CD8-positive, alpha-beta memory T cell (primary cell): ENCODE measurements at regions not wholly inside any gene's neighbourhood (a gene's known extent, or its start where the extent isn't known, plus 50 kb on each side); places are given as distances from the start of the nearest gene placed in this dataset.

Experiments
- CTCF ChIA-PET: fragments of 350-600 bp; sonication (Branson Sonifier 250); formaldehyde crosslinking; loops from one replicate; lab custom pipeline; 2021; ENCODE audit warnings: antibody characterized with exemption; lab: Charles Lee
- POLR2A ChIA-PET: fragments of 350-600 bp; sonication (Branson Sonifier 250); formaldehyde crosslinking; loops from one replicate; lab custom pipeline; 2021; ENCODE audit warnings: antibody characterized with exemption; lab: Charles Lee
- DNase-seq, 5 donors: peaks; one replicate each; pipeline versions ENCODE4 v3.0.0 to v3.0.0-alpha.2; 2020 to 2022; ENCODE audit warnings: mixed read lengths in 1 of 5
- H3K27ac ChIP-seq: one replicate; pipeline ENCODE4 v1.7.0; 2013; ENCODE audit warnings: low read depth, mild to moderate bottlenecking, low read length, moderate library complexity
- H3K27me3 ChIP-seq: 2 replicates; pipeline ENCODE4 v1.7.0; 2013; ENCODE audit warnings: low read length, mild to moderate bottlenecking; ENCODE audit not compliant: insufficient read depth, poor library complexity, severe bottlenecking
- H3K36me3 ChIP-seq: 2 replicates; pipeline ENCODE4 v1.7.0; 2013; ENCODE audit warnings: mild to moderate bottlenecking, low read length, moderate library complexity; ENCODE audit not compliant: insufficient read depth
- H3K4me1 ChIP-seq: 2 replicates; pipeline ENCODE4 v1.7.0; 2013; ENCODE audit warnings: mild to moderate bottlenecking, low read length, moderate library complexity; ENCODE audit not compliant: insufficient read depth
- H3K4me3 ChIP-seq: 2 replicates; pipeline ENCODE4 v1.7.0; 2013; ENCODE audit warnings: mild to moderate bottlenecking, low read length
- H3K9me3 ChIP-seq: 2 replicates; pipeline ENCODE4 v1.7.0; 2013; ENCODE audit warnings: mild to moderate bottlenecking, low read length
- H3K27ac Mint-ChIP-seq, 8 donors: one replicate each; pipeline ENCODE4 v1.8.0; 2020 to 2021; ENCODE audit warnings: mixed read lengths in 8 of 8, mild to moderate bottlenecking in 6 of 8, inconsistent platforms in 3 of 8, moderate library complexity in 3 of 8
- H3K27me3 Mint-ChIP-seq, 2 donors: one replicate each; pipeline ENCODE4 v1.8.0; 2020 to 2021; ENCODE audit warnings: mixed read lengths in 2 of 2, mild to moderate bottlenecking in 1 of 2, moderate library complexity in 1 of 2
- H3K36me3 Mint-ChIP-seq, 3 donors: one replicate each; pipeline ENCODE4 v1.8.0; 2020 to 2021; ENCODE audit warnings: mixed read lengths in 3 of 3, inconsistent platforms in 1 of 3, mild to moderate bottlenecking in 1 of 3
- H3K4me1 Mint-ChIP-seq, 3 donors: one replicate each; pipeline ENCODE4 v1.8.0; 2020 to 2021; ENCODE audit warnings: mixed read lengths in 3 of 3, inconsistent platforms in 1 of 3, mild to moderate bottlenecking in 1 of 3
- H3K4me3 Mint-ChIP-seq, 7 donors: one replicate each; pipeline ENCODE4 v1.8.0; 2020 to 2021; ENCODE audit warnings: mixed read lengths in 7 of 7, mild to moderate bottlenecking in 6 of 7, moderate library complexity in 4 of 7, inconsistent platforms in 2 of 7
- H3K9me3 Mint-ChIP-seq, 5 donors: one replicate each; pipeline ENCODE4 v1.8.0; 2020 to 2022; ENCODE audit warnings: mixed read lengths in 5 of 5, mild to moderate bottlenecking in 3 of 5, moderate library complexity in 2 of 5, inconsistent platforms in 1 of 5

- H3K4me1 Mint-ChIP-seq: no peaks in the 10 kb centered on the region
- H3K36me3 Mint-ChIP-seq: no peaks in the 10 kb centered on the region
- Histone ChIP-seq H3K9me3 (no peaks in the 10 kb centered on the region), H3K4me1 (no peaks in the 10 kb centered on the region), H3K4me3 (no peak overlapping the region), H3K36me3 (no peaks in the 10 kb centered on the region), H3K27ac (no peak overlapping the region), H3K27me3 (no peaks in the 10 kb centered on the region)
- DNase-seq: no peak
- no peak overlapping the region for H3K27ac Mint-ChIP-seq
- no peak overlapping the region for H3K4me3 Mint-ChIP-seq
- POLR2A ChIA-PET: no interaction called here
- CTCF ChIA-PET: no interaction called here
- peaks cover 7 to 27% (median 9%) of the 10 kb centered on the region in 5 donors for H3K9me3 Mint-ChIP-seq
- H3K27me3 Mint-ChIP-seq: no peaks in the 10 kb centered on the region
These were observed 151.3 kb upstream of the PRKD1 start for GRCh38 chr14:30078811-30079402.

GRCh38 chr14:30082486-30082885 is 154.8 kb upstream of the PRKD1 start:
- H3K27ac ChIP-seq: no peak overlapping the region
- no peaks in the 10 kb centered on the region for H3K4me1 ChIP-seq
- Mint-ChIP-seq H3K36me3 (no peaks in the 10 kb centered on the region), H3K4me3 (no peak overlapping the region), H3K27me3 (no peaks in the 10 kb centered on the region), H3K4me1 (no peaks in the 10 kb centered on the region), H3K9me3 (peaks cover 2 to 29% (median 12%) of the 10 kb centered on the region in 5 donors), H3K27ac (no peak overlapping the region)
- H3K4me3 ChIP-seq: no peak overlapping the region
- ChIA-PET CTCF (no interaction called here), POLR2A (no interaction called here)
- no peaks in the 10 kb centered on the region for H3K36me3 ChIP-seq
- no peak for DNase-seq
- H3K27me3 ChIP-seq: no peaks in the 10 kb centered on the region
- no peaks in the 10 kb centered on the region for H3K9me3 ChIP-seq

- Histone ChIP-seq H3K4me1 (no peaks in the 10 kb centered on the region), H3K9me3 (no peaks in the 10 kb centered on the region), H3K4me3 (no peak overlapping the region), H3K27ac (no peak overlapping the region), H3K36me3 (no peaks in the 10 kb centered on the region), H3K27me3 (no peaks in the 10 kb centered on the region)
- ChIA-PET POLR2A (no interaction called here), CTCF (no interaction called here)
- no peak overlapping the region for H3K4me3 Mint-ChIP-seq
- DNase-seq: no peak
- H3K36me3 Mint-ChIP-seq: no peaks in the 10 kb centered on the region
- H3K4me1 Mint-ChIP-seq: no peaks in the 10 kb centered on the region
- H3K27ac Mint-ChIP-seq: no peak overlapping the region
- peaks cover 3 to 42% (median 12%) of the 10 kb centered on the region in 5 donors for H3K9me3 Mint-ChIP-seq
- H3K27me3 Mint-ChIP-seq: no peaks in the 10 kb centered on the region
These were observed 157.2 kb upstream of the PRKD1 start for GRCh38 chr14:30084811-30085210.

GRCh38 chr14:30085943-30086342 is 158.3 kb upstream of the PRKD1 start:
- Histone ChIP-seq H3K4me1 (no peaks in the 10 kb centered on the region), H3K4me3 (no peak overlapping the region), H3K36me3 (no peaks in the 10 kb centered on the region), H3K27me3 (no peaks in the 10 kb centered on the region), H3K9me3 (no peaks in the 10 kb centered on the region), H3K27ac (no peak overlapping the region)
- Mint-ChIP-seq H3K4me1 (no peaks in the 10 kb centered on the region), H3K36me3 (no peaks in the 10 kb centered on the region), H3K27ac (no peak overlapping the region), H3K4me3 (no peak overlapping the region), H3K9me3 (peaks cover 3 to 44% (median 15%) of the 10 kb centered on the region in 5 donors), H3K27me3 (no peaks in the 10 kb centered on the region)
- no peak for DNase-seq
- ChIA-PET POLR2A (no interaction called here), CTCF (no interaction called here)

GRCh38 chr14:30088620-30089019 is 161.0 kb upstream of the PRKD1 start:
- H3K27ac ChIP-seq: no peak overlapping the region
- H3K4me1 Mint-ChIP-seq: no peaks in the 10 kb centered on the region
- no peak overlapping the region for H3K4me3 Mint-ChIP-seq
- POLR2A ChIA-PET: no interaction called here
- H3K9me3 ChIP-seq: no peaks in the 10 kb centered on the region
- CTCF ChIA-PET: no interaction called here
- H3K27me3 Mint-ChIP-seq: no peaks in the 10 kb centered on the region
- H3K9me3 Mint-ChIP-seq: peaks cover 20 to 48% (median 22%) of the 10 kb centered on the region in 5 donors
- H3K4me1 ChIP-seq: no peaks in the 10 kb centered on the region
- H3K36me3 ChIP-seq: no peaks in the 10 kb centered on the region
- no peaks in the 10 kb centered on the region for H3K36me3 Mint-ChIP-seq
- no peak overlapping the region for H3K27ac Mint-ChIP-seq
- H3K27me3 ChIP-seq: no peaks in the 10 kb centered on the region
- no peak overlapping the region for H3K4me3 ChIP-seq
- no peak for DNase-seq

- H3K9me3 ChIP-seq: no peaks in the 10 kb centered on the region
These were observed 181.5 kb upstream of the PRKD1 start for GRCh38 chr14:30108975-30109700.

GRCh38 chr14:30114051-30114450 is 186.4 kb upstream of the PRKD1 start:
- Mint-ChIP-seq H3K27me3 (no peaks in the 10 kb centered on the region), H3K4me1 (no peaks in the 10 kb centered on the region), H3K4me3 (no peak overlapping the region), H3K27ac (no peak overlapping the region), H3K36me3 (no peaks in the 10 kb centered on the region), H3K9me3 (peaks cover 0 to 14% (median 7%) of the 10 kb centered on the region in 5 donors)
- ChIA-PET CTCF (no interaction called here), POLR2A (no interaction called here)
- Histone ChIP-seq H3K4me1 (no peaks in the 10 kb centered on the region), H3K36me3 (no peaks in the 10 kb centered on the region), H3K4me3 (no peak overlapping the region), H3K27ac (no peak overlapping the region), H3K9me3 (no peaks in the 10 kb centered on the region), H3K27me3 (no peaks in the 10 kb centered on the region)
- no peak for DNase-seq

More at GRCh38 chr14:30108975-30109700, 181.5 kb upstream of the PRKD1 start:
- no peak overlapping the region for H3K4me3 ChIP-seq
- Mint-ChIP-seq H3K4me3 (no peak overlapping the region), H3K27ac (no peak overlapping the region), H3K9me3 (peaks cover 4 to 26% (median 11%) of the 10 kb centered on the region in 5 donors), H3K36me3 (no peaks in the 10 kb centered on the region), H3K4me1 (no peaks in the 10 kb centered on the region), H3K27me3 (no peaks in the 10 kb centered on the region)
- H3K27ac ChIP-seq: no peak overlapping the region
- no peaks in the 10 kb centered on the region for H3K4me1 ChIP-seq
- POLR2A ChIA-PET: no interaction called here
- CTCF ChIA-PET: no interaction called here
- no peaks in the 10 kb centered on the region for H3K27me3 ChIP-seq
- no peak for DNase-seq
- H3K36me3 ChIP-seq: no peaks in the 10 kb centered on the region

- Mint-ChIP-seq H3K27me3 (no peaks in the 10 kb centered on the region), H3K27ac (no peak overlapping the region), H3K9me3 (peaks cover 0 to 8% (median 4%) of the 10 kb centered on the region in 5 donors), H3K4me3 (no peak overlapping the region), H3K4me1 (no peaks in the 10 kb centered on the region), H3K36me3 (no peaks in the 10 kb centered on the region)
- Histone ChIP-seq H3K36me3 (no peaks in the 10 kb centered on the region), H3K4me3 (no peak overlapping the region), H3K27me3 (no peaks in the 10 kb centered on the region), H3K4me1 (no peaks in the 10 kb centered on the region), H3K9me3 (no peaks in the 10 kb centered on the region), H3K27ac (no peak overlapping the region)
- CTCF ChIA-PET: no interaction called here
- POLR2A ChIA-PET: no interaction called here
- DNase-seq: no peak
These were observed 188.1 kb upstream of the PRKD1 start for GRCh38 chr14:30115756-30116155.
